ENCODE measurements at regions not wholly inside any gene's neighbourhood (a gene's known extent, or its start where the extent isn't known, plus 50 kb on each side); places are given as distances from the start of the nearest gene placed in this dataset.

DNA sequence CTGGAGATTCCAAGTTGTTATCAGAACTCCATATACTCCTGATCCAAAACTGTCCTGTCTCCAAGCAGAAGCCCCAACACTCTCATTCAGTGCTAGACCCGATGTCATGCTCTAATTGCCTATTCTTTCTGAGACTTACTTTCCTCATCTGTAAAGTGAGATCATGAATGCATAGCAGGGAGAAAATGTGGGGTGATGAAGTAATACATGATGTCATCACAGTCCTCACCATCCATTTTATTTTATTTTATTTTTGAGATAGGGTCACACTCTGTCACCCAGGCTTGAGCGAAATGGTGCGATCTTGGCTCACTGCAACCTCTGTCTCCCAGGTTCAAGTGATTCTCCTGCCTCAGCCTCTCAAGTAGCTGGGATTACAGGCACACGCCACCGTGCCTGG lies 1554.0 kb upstream of the ADGRL3 start (continued):
- TF ChIP-seq, protein P1, sequence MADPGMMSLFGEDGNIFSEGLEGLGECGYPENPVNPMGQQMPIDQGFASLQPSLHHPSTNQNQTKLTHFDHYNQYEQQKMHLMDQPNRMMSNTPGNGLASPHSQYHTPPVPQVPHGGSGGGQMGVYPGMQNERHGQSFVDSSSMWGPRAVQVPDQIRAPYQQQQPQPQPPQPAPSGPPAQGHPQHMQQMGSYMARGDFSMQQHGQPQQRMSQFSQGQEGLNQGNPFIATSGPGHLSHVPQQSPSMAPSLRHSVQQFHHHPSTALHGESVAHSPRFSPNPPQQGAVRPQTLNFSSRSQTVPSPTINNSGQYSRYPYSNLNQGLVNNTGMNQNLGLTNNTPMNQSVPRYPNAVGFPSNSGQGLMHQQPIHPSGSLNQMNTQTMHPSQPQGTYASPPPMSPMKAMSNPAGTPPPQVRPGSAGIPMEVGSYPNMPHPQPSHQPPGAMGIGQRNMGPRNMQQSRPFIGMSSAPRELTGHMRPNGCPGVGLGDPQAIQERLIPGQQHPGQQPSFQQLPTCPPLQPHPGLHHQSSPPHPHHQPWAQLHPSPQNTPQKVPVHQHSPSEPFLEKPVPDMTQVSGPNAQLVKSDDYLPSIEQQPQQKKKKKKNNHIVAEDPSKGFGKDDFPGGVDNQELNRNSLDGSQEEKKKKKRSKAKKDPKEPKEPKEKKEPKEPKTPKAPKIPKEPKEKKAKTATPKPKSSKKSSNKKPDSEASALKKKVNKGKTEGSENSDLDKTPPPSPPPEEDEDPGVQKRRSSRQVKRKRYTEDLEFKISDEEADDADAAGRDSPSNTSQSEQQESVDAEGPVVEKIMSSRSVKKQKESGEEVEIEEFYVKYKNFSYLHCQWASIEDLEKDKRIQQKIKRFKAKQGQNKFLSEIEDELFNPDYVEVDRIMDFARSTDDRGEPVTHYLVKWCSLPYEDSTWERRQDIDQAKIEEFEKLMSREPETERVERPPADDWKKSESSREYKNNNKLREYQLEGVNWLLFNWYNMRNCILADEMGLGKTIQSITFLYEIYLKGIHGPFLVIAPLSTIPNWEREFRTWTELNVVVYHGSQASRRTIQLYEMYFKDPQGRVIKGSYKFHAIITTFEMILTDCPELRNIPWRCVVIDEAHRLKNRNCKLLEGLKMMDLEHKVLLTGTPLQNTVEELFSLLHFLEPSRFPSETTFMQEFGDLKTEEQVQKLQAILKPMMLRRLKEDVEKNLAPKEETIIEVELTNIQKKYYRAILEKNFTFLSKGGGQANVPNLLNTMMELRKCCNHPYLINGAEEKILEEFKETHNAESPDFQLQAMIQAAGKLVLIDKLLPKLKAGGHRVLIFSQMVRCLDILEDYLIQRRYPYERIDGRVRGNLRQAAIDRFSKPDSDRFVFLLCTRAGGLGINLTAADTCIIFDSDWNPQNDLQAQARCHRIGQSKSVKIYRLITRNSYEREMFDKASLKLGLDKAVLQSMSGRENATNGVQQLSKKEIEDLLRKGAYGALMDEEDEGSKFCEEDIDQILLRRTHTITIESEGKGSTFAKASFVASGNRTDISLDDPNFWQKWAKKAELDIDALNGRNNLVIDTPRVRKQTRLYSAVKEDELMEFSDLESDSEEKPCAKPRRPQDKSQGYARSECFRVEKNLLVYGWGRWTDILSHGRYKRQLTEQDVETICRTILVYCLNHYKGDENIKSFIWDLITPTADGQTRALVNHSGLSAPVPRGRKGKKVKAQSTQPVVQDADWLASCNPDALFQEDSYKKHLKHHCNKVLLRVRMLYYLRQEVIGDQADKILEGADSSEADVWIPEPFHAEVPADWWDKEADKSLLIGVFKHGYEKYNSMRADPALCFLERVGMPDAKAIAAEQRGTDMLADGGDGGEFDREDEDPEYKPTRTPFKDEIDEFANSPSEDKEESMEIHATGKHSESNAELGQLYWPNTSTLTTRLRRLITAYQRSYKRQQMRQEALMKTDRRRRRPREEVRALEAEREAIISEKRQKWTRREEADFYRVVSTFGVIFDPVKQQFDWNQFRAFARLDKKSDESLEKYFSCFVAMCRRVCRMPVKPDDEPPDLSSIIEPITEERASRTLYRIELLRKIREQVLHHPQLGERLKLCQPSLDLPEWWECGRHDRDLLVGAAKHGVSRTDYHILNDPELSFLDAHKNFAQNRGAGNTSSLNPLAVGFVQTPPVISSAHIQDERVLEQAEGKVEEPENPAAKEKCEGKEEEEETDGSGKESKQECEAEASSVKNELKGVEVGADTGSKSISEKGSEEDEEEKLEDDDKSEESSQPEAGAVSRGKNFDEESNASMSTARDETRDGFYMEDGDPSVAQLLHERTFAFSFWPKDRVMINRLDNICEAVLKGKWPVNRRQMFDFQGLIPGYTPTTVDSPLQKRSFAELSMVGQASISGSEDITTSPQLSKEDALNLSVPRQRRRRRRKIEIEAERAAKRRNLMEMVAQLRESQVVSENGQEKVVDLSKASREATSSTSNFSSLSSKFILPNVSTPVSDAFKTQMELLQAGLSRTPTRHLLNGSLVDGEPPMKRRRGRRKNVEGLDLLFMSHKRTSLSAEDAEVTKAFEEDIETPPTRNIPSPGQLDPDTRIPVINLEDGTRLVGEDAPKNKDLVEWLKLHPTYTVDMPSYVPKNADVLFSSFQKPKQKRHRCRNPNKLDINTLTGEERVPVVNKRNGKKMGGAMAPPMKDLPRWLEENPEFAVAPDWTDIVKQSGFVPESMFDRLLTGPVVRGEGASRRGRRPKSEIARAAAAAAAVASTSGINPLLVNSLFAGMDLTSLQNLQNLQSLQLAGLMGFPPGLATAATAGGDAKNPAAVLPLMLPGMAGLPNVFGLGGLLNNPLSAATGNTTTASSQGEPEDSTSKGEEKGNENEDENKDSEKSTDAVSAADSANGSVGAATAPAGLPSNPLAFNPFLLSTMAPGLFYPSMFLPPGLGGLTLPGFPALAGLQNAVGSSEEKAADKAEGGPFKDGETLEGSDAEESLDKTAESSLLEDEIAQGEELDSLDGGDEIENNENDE (IDR thresholded peaks at IDR 0.05; ENCODE audit: insufficient replicate concordance, low read length): no peak
- TF ChIP-seq KDM4A (IDR thresholded peaks at IDR 0.05; ENCODE audit: low read depth, low read length, severe bottlenecking) (no peak), JUN (IDR thresholded peaks at IDR 0.05; ENCODE audit: low read depth, low read length) (no peak)
